Stimulated activated CD4-positive, alpha-beta T cell treated with anti-CD3 and anti-CD28 coated beads, Interleukin-12 subunit alpha, Interleukin-12 subunit beta, amount 100 ng/mL, for 48 hours (primary cell): ENCODE measurements at regions not wholly inside any gene's neighbourhood (a gene's known extent, or its start where the extent isn't known, plus 50 kb on each side); places are given as distances from the start of the nearest gene placed in this dataset.

ENCODE experiments used
- DNase-seq, 3 donors: peaks; one replicate each; pipeline ENCODE4 v3.0.0-alpha.2; 2020; ENCODE audit warnings: low read depth in 2 of 3, low spot score in 1 of 3

- DNase-seq, result no peak
Observed at GRCh38 chr4:20445933-20446723, 194.4 kb downstream of the SLIT2 start.

- DNase-seq, result no peak
Observed at GRCh38 chr4:20447103-20447502, 195.4 kb downstream of the SLIT2 start.

GRCh38 chr4:20451986-20452385, 200.3 kb downstream of the SLIT2 start:
- no peak for DNase-seq

- DNase-seq, result no peak
Observed at GRCh38 chr4:20454515-20454914, 202.8 kb downstream of the SLIT2 start.

- no peak for DNase-seq
Observed at GRCh38 chr4:20456407-20456806, 204.7 kb downstream of the SLIT2 start.

- no peak for DNase-seq
Observed at GRCh38 chr4:20462426-20463175, 210.9 kb downstream of the SLIT2 start.

- no peak for DNase-seq
Observed at GRCh38 chr4:20463176-20463430, 211.4 kb downstream of the SLIT2 start.

GRCh38 chr4:20464381-20464780, 212.7 kb downstream of the SLIT2 start:
- DNase-seq, result no peak

GRCh38 chr4:20474119-20474518, 222.4 kb downstream of the SLIT2 start:
- no peak for DNase-seq

GRCh38 chr4:20478412-20478811, 221.8 kb upstream of the PACRGL start:
- no peak for DNase-seq

- DNase-seq, result no peak
Observed at GRCh38 chr4:20480165-20480947, 219.9 kb upstream of the PACRGL start.

GRCh38 chr4:20483416-20483815, 216.8 kb upstream of the PACRGL start:
- DNase-seq, result no peak

GRCh38 chr4:20486433-20486832, 213.8 kb upstream of the PACRGL start:
- DNase-seq, result no peak

GRCh38 chr4:20487446-20487845, 212.8 kb upstream of the PACRGL start:
- DNase-seq, result no peak

- DNase-seq, result no peak
Observed at GRCh38 chr4:20487852-20488251, 212.4 kb upstream of the PACRGL start.

- no peak for DNase-seq
Observed at GRCh38 chr4:20490734-20491133, 209.5 kb upstream of the PACRGL start.

- no peak for DNase-seq
Observed at GRCh38 chr4:20493761-20494353, 206.4 kb upstream of the PACRGL start.

GRCh38 chr4:20496068-20496467, 204.2 kb upstream of the PACRGL start:
- DNase-seq, result no peak

- no peak for DNase-seq
Observed at GRCh38 chr4:20504146-20504545, 196.1 kb upstream of the PACRGL start.

GRCh38 chr4:20505927-20506326, 194.3 kb upstream of the PACRGL start:
- no peak for DNase-seq

- no peak for DNase-seq
Observed at GRCh38 chr4:20506827-20507226, 193.4 kb upstream of the PACRGL start.

- DNase-seq, result no peak
Observed at GRCh38 chr4:20509315-20509714, 190.9 kb upstream of the PACRGL start.
